Lower leg skin (tissue), 4 donors: ENCODE measurements at regions not wholly inside any gene's neighbourhood (a gene's known extent, or its start where the extent isn't known, plus 50 kb on each side); places are given as distances from the start of the nearest gene placed in this dataset.

ENCODE experiments used
- DNase-seq, 2 donors: peaks; one replicate each; pipeline ENCODE4 v3.0.0-alpha.2; 2019; ENCODE audit warnings: low spot score in 2 of 2
- H3K4me3 ChIP-seq: fragments of 200-600 bp; sonication (generic); 2 replicates; pipeline ENCODE4 v1.5.1; 2017; ENCODE audit warnings: mild to moderate bottlenecking, low read depth; ENCODE audit not compliant: poor library complexity, severe bottlenecking
- POLR2A ChIP-seq, 2 donors: fragments of 450-650 bp; IDR thresholded peaks; one replicate each; pipeline ENCODE4 v1.6.1; 2016 to 2017; ENCODE audit warnings: antibody characterized with exemption in 2 of 2, mild to moderate bottlenecking in 1 of 2, moderate library complexity in 1 of 2
- WGBS, 2 donors: methylation state at CpG; one replicate each; pipeline ENCODE4 v1.1.5; 2018; 5-methylcytosine and 5-hydroxymethylcytosine counted together
- intact Hi-C: fragments of 100-400 bp; cut with DNase I; formaldehyde crosslinking; loops from one replicate; pipeline ENCODE4 v1.15.0; 2023; ENCODE audit warnings: low total_unique reads
- TF ChIP-seq, protein P1 (sequence below), 3 donors: fragments of 450-650 bp; IDR thresholded peaks; one replicate each; pipeline ENCODE4 v1.5.1; 2016; ENCODE audit warnings: antibody characterized with exemption in 3 of 3, mild to moderate bottlenecking in 3 of 3, moderate library complexity in 2 of 3

DNA sequence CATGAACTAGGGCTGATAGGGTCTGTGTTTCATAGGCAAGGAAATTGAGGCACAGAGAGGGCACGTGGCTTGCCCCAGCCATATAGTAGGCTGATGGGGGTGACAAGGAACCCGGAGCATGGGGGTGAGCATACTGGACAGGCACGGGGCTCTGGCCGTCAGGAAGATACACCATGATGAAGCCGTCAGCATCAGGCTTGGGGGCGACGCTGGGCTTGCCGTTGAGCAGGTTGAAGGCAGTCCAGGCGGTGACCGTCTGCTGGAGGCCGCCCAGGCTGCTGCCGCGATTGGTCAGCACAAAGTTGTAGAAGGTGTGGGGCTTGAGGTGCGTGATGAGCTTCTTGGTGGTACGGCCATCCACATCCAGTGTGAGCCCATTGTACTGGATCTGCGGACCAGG lies 119.7 kb downstream of the PTPRS start:
- no peak overlapping the region for H3K4me3 ChIP-seq
- 96 to 97% methylated on average over 13 to 16 of the region's 16 CpGs for WGBS, 2 donors
- no peak for DNase-seq
- TF ChIP-seq, protein P1, sequence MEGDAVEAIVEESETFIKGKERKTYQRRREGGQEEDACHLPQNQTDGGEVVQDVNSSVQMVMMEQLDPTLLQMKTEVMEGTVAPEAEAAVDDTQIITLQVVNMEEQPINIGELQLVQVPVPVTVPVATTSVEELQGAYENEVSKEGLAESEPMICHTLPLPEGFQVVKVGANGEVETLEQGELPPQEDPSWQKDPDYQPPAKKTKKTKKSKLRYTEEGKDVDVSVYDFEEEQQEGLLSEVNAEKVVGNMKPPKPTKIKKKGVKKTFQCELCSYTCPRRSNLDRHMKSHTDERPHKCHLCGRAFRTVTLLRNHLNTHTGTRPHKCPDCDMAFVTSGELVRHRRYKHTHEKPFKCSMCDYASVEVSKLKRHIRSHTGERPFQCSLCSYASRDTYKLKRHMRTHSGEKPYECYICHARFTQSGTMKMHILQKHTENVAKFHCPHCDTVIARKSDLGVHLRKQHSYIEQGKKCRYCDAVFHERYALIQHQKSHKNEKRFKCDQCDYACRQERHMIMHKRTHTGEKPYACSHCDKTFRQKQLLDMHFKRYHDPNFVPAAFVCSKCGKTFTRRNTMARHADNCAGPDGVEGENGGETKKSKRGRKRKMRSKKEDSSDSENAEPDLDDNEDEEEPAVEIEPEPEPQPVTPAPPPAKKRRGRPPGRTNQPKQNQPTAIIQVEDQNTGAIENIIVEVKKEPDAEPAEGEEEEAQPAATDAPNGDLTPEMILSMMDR (IDR thresholded peaks at IDR 0.05): no peak
- TF ChIP-seq POLR2A (IDR thresholded peaks at IDR 0.05): no peak
- intact Hi-C loops: no loop called here

DNA sequence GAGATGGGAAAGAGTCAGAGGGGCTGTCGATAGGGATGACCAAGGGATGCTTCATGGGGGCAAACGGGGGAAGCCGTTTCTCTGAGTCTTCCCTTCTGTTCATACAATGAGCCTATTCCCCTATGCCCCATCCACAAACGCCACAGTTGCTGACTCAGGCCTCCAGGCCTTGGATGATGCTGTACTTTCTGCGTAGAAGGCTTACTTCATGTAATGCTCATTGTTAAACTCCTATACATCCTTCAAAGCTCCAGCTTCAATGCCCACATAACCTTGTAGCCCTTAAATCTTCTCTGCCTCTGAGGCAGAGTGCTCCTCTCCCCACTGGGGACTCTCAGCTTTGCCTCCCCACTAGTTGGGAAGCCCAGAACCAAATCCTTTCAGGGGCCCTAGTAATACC lies 120.3 kb downstream of the PTPRS start:
- intact Hi-C loops: no loop called here
- TF ChIP-seq POLR2A (IDR thresholded peaks at IDR 0.05): no peak
- TF ChIP-seq, protein P1 (IDR thresholded peaks at IDR 0.05): no peak
- DNase-seq: no peak
- 91 to 94% methylated on average over 5 of the region's 5 CpGs for WGBS, 2 donors
- no peak overlapping the region for H3K4me3 ChIP-seq

DNA sequence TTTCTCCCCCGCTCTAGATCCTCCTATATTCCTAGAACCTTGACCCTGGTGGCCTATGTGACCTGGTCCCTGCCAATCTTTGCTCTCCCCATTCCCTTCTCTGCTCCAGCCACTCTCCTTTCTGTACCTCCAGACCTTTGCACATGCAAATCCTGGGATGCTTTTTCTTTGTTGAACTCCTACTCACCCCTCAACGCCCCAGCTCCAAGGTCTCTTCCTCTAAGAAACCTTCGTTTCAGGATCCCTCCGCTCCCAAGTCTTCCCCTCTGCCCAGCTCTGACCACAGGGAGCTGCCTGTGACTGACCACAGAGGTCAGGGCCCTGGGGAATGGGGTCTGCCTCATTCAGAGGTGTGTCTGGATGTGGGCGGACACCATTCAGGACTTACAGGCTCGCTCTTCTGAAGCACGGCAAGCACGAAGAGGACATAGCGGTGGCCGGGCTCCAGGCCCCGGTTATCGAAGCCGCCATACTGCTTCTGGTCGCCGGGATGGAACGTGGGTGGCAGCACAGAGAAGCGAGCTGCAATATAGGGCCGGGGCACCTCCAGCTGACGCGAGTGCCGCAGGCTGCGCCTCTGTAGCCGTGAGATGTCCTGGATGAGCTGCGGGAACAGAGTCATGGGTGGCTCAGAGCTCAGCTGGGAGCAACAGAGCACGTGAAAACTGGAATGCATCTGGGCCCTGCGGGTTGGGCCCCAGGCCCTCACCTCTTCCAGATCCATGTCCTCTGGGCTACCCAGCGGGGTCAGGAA lies 120.9 kb downstream of the PTPRS start:
- DNase-seq: no peak
- 97% methylated on average over 27 of the region's 27 CpGs for WGBS, 2 donors
- no peak overlapping the region for H3K4me3 ChIP-seq
- intact Hi-C loops: no loop called here
- TF ChIP-seq, protein P1 (IDR thresholded peaks at IDR 0.05): no peak
- no peak for TF ChIP-seq POLR2A (IDR thresholded peaks at IDR 0.05)

DNA sequence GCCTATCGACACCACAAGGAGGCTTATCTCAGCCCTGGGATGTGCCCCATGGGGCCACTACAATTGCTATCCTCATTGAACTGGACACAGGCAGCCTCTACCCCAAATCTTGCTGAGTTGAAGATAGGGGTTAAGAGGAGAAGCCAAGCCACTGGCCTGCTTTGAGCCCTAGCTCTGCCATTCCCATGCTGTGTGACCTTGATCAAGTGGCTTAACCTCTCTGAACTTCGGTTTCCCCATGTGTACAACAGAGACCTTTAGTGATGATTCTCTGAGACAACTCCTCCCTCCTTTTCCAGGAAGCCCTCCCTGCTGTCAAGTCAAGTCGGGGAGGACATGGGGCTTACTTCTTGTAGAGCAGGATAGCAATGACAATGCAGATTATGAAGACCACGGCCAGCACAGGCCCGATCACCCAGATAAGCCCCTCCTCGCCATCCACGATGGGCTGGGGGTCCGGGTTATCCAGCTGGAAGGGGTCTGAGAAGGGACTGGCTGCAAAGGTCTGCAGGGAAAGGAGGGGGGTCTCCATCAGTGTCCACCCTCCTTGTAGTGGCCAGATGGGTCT lies 121.6 kb downstream of the PTPRS start:
- H3K4me3 ChIP-seq: no peak overlapping the region
- DNase-seq: no peak
- intact Hi-C loops: no loop called here
- WGBS, 2 donors: 88 to 92% methylated on average over 8 of the region's 8 CpGs
- TF ChIP-seq POLR2A (IDR thresholded peaks at IDR 0.05): no peak
- TF ChIP-seq, protein P1 (IDR thresholded peaks at IDR 0.05): no peak

DNA sequence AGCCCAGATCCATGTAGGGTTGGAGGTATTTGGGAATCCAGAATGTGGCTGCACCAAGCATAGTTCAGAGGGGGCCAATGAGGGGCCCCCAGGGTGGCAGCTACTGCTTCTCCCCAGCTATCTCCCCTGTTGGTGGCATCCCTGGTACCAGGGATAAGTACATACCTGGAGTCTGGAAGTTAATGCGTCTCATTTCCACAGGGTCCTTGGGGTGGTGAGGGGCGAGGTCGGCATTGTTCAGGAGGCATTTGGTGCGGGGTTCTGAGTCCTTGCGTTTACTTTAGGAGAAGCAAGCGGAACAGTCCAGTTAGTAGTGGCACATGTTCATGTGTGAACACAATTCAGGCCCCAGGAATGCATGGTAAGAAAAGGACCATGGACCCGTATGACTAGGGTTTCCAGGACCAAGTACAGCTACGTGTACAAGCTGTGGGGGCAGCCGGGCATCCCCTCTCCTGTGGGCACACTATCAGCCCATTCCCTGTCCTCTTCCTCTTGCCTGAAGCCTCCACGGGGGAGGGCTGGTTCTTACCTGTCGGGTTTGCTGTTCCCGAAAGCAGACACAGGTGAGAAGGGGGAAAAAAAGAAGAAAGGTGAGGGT lies 122.3 kb downstream of the PTPRS start:
- H3K4me3 ChIP-seq: no peak overlapping the region
- WGBS, 2 donors: 92 to 93% methylated on average over 12 of the region's 12 CpGs
- intact Hi-C loops: no loop called here
- TF ChIP-seq, protein P1 (IDR thresholded peaks at IDR 0.05): no peak
- TF ChIP-seq POLR2A (IDR thresholded peaks at IDR 0.05): no peak
- no peak for DNase-seq
